HG03520 (cell line): ENCODE measurements at regions not wholly inside any gene's neighbourhood (a gene's known extent, or its start where the extent isn't known, plus 50 kb on each side); places are given as distances from the start of the nearest gene placed in this dataset.
"Not testable (repeated sequence)": the region's sequence is repeated elsewhere in the genome, so short reads cannot be mapped to it uniquely, and the experiment has no call there.

Source experiments
- ATAC-seq: cut with Tn5 transposase; IDR thresholded peaks from one replicate; pipeline ENCODE4 v1.9.1; 2021; ENCODE audit warnings: mild to moderate bottlenecking, moderate library complexity; ENCODE audit not compliant: unreplicated experiment

DNA sequence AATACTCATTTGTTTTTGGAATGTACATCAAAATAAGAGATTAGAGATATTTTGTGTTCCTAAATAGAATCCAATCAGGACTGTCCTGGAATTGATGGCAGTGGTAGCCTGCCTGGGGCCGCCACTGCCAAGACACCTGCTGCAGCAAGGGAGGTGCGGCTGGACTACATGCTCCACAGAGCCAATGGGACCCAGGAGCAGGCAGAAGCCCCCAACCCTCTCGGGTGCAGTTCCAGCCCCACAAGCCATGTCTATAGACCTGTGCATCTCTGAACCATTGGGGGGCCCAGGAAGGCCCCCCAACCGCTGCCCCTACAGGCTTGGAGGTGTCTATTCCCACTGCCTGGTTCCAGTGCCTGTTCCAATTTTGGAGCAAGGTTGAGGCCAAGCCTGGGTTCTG is 1524.3 kb downstream of the PCDH18 start:
- ATAC-seq: no peak

DNA sequence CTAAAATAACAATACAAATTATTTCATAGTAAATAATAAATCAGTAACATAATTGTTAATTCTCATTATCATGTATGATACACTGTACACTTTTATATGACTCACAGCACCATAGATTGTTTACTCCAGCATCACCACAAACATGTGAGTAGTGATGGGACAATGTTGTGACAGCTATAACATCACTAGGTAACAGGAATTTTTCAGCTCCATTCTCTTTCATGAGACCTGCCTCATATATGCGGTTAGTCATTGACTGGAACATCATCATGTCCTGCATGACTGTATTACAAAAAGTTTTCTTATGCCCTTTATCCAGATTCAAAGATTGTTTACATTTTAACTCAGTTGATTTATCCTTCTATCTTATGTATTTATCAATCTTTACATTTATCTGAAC is 1530.0 kb downstream of the PCDH18 start:
- ATAC-seq: no peak

DNA sequence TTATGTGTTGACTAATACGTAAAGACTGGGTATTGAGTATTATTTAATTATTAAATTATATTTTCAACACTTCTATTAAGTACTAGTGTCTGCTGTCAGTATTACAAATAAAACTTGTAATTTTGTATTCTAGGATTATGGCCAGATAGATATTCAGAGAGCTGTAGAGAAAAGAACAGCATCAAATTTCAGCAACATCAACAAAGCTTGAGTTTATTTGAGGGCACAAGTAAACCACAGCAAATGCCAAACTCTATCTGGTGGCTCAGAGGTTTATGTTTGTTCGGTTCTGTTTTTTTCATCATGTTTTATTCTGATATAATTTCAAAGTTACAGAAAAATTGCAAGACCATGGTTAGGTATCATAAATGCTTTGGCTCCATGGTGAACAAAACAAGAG is 1530.5 kb downstream of the PCDH18 start:
- no peak for ATAC-seq

DNA sequence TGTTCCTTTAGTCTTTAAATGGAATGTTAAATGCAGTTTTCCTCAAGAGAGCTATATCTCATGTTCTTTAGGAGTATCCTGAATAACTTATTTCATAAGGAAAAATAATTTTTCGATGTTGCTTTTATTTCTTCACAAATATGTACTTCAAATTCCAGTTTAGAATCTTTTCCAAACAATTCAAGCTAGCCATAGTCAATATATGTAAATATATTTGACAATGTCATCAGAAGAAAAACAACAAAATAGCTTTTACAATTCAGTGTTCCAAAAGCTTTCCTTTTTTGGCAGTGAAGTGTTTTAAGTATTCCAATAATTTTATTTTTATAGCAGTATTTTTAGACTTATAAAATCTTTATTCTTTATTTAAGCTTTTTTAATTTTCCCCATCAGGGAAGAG is 1532.0 kb downstream of the PCDH18 start:
- ATAC-seq: no peak

DNA sequence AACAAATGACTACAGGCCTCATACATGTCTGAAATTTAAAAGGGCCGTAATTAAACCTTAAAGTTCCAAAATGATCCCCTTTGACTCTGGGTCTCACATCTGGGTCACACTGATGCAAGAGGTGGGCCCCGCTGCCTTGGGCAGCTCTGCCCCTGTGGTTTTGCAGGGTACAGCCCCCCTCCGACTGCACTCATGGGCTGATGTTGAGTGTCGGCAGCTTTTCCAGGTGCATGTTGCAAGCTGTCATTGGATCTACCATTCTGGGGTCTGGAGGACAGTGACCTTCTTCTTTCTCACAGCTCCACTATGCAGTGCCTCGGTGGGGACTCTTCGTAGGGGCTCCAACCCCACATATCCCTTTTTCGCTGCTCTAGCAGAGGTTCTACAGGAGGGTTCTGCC is 1537.9 kb downstream of the PCDH18 start:
- no peak for ATAC-seq

DNA sequence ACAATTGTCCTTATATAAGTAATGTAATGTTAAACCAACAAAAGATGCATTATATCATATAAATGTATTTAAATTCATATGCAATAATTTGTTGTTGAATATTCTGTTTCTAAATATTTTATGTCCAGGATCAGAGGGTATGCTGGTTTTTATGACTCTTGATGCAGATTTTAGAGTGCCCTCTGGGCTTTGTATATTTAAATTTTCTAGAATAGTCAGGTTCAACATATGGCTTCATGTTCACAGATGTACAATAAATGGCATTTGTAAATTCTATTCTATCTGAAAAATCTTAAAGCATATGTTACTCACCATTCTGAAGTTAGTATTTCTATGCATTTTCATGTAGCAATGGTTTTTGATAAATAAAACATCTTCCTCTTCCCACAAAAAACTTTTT is 1555.4 kb downstream of the PCDH18 start:
- ATAC-seq: no peak

DNA sequence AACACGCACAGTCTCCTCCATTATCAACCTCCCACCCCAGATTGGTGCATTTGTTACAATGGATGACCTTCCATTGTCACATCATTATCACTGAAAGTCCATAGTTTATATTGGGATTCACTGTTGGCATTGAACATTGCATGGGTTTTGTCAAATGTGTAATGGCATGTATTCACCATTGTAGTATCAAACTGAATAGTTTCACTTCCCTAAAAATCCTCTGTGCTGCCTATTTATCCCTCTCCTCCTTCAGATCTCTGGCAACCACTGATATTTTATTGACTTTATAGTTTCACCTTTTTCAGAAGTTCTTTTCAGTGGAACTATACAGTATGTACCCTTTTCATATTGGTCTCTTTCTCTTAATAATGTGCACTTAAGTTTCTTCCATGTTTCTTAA is 1565.4 kb downstream of the PCDH18 start:
- no peak for ATAC-seq

DNA sequence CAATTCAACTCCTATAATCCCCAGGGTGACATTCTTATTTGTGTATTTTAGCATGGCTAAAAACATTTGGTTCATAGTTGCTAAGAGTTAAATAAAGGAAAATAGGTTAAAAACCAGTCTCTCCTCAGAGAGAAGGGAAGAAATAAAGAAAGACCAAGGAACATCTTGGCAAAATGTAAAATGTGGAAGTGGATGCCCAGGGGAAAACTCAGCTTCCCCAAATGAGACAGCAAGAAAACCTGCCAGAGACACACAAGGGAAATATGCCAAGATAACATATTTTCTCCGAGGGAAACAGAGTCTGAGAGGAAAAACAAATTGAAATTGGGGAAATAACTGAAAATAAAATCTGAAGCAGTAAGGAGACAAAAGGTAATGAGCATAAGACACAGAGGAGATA is 1569.3 kb downstream of the PCDH18 start:
- ATAC-seq: no peak

DNA sequence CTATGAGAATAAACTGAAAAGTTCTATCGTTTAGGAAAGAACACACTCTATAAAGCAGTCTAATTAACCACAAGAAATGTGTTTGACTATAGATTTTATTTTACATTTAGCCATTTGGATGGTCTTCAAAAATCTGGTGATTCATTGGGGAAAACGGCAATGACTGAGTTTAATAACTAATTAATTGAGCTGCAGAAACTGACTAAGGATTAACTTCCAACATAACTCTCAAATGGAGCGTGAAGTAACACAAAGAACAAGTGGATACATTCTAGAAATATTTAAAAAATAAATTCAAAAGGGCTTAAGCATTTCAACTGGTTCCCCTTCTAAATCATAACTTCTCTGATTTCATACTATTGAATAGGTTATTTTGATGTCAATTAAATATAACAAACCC is 1582.4 kb downstream of the PCDH18 start:
- ATAC-seq: no peak

DNA sequence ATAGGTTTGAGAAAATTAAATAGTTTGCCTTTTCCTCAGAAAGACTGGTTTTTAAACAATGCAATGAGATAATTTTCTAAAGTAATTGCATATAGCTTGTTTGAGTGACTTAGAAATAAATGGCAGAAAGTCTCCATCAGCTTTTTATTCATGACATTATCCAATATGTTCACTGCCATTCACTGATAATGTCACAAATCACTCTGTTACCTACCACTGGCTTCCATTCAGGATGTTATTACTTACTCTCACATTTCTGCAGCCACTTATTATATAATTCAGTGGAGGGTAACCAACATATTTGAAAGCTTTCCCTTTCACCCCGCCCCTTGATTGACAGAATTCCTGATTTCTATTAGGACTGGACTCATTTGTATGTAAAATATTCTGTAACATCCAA is 1583.5 kb downstream of the PCDH18 start:
- no peak for ATAC-seq

DNA sequence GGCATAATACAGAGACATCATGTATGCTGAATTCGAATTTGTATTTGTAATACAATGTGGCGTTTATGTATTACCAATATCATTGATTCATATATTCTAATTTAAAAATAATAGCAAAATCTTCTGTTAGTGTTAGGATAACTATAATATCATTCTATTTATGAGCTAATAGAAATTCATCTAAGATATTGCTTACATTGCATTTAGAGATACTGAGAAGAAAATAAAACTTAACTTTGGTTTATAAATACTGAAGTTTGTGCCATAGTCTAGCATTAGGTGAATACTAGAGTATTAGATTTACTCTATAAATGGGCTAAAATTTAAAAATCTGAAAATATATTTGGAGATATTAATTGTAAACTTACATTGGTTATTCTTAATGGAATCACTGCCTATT is 1590.6 kb downstream of the PCDH18 start:
- no peak for ATAC-seq

DNA sequence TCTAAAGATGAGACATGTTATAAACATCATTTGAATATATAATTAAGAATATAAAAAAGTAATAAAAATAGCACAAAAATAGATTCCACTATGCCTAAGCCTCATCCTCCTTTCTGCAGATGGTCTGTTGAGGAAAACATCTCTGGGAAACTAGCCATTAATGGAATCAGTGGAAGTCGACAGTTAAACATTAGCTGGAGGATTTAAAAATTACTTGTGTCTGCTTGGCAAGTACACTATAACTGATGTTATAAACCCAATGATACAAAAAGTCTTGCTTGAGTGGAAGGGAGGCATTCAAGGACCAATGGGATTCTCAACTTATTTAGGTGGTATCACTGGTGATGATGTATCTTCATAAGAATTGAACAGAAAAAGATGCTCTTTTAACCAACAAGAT is 1598.3 kb downstream of the PCDH18 start:
- no peak for ATAC-seq

DNA sequence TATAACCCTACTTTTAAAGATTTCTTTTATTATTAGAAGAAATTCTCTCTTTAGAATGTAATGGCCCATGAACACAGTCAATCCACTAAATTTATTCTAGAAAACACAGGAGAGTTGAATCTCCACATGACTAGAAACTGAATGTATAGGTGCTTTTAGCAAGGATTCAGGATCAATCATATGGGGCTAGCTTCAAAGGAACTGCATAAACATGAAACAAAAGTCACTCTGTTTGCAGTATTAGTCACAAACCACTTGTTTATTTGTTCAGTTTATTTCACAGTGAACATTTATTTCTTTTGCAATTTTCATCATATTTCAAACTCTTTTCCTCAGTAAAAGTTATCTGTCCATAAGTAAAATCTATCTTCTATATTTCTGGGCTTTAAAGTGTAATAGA is 1604.6 kb downstream of the PCDH18 start:
- no peak for ATAC-seq

DNA sequence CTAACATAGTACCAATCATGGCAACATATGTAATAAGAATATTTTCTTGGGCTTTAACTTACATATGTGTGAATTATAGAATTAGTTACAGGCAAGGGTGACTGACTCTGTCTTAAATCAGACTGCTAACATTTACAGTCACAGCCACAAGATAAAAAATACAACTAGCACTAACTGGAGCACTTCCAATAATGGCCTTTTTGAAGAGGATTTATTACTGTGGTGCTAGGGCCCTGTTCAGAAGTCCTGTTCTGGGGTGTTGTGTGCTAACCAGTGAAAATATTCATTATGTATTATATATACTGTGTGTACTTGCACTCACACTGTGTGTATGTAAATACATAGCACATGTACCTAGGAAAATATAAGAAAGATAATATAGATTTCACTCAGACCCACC is 1611.2 kb downstream of the PCDH18 start:
- ATAC-seq: no peak

DNA sequence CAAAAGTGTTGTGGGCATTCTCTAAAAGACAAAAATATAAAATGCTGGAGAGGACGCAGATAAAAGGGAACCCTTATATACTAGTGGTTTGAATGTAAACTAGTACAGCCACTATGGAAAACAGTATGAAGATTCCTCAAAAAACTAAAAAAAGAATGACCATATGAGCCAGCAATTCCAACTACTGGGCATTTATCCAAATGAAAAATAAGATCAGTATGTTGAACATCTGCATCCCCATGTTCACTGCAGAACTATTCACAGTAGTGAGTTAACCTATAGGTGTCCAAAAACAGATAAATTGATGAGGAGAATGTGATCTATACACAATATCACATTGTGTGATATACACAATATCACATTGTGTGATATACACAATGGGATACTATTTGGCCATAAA is 1615.3 kb downstream of the PCDH18 start:
- no peak for ATAC-seq

DNA sequence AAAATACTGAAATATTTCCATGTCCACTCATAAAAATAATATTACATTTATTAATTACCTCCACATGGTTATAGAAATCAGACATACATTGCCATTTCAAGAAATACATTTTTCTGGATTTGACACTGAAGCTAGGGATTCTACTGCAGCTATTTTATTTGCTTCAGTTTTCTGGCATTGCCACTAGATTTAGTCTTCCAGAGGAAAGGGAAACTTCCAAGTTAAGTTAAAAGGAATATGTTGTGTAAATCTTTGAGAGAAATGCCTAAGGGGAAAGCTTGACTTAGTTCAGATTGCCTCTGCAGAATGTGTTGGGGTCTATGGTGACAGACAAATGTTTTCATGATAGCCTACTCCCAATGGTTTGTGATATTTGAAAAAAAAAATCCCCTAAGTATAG is 1631.3 kb downstream of the PCDH18 start:
- ATAC-seq: no peak

DNA sequence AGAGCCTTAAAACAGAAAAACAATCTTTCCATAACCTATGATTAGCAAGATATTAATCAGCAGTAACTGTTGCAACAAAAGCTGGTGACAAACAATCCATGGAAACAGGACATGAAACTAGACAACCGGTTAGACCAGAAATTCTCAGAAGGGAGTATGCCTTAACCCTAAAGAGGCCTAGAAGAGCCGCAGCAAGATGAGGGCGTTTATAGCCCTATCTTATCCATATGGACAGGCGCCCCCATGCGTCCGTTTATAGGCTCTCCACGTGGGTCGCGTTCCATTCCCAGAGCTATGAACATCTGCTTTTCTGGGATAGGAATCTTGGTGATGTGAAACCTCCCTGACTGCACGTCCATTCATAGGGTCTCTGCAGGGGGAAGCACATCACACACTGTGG is 1662.7 kb upstream of the PABPC4L start:
- not testable (repeated sequence) for ATAC-seq

DNA sequence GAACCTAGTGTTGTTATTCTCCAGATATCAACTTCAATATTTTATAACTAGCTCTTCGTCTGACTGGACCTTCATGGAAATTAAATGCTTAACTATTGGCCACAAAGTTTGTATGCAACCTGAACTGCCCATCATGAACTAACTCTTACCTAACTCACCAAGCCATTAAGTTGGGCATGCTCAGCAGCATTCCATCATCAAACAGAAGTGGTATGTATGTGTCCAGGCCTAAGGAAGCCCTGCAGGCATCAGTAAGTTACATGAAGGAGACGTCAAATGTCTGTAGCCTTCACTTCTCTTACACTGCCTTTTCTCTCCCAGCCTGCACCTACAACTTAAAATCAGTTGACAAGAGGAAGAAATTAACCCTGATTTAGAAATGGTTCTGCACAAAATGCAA is 1639.2 kb upstream of the PABPC4L start:
- no peak for ATAC-seq

DNA sequence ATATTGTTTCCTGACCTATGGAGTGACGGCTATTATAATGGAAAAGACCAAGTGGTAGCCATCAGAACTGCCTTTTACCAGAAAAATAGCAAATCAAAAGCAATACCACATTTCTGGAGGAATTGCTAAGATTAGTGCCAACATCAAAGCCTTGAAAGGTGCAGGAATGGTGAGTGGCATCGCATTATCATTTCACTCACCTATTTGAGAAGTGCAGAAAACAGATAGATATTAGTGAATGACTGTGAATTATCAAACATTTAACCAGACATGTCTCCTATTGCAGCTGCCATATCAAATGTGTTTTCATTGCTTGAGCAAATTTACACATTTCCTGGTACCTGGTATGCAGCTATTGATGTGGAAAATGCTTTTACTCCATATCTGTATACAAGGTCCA is 1638.1 kb upstream of the PABPC4L start:
- no peak for ATAC-seq

DNA sequence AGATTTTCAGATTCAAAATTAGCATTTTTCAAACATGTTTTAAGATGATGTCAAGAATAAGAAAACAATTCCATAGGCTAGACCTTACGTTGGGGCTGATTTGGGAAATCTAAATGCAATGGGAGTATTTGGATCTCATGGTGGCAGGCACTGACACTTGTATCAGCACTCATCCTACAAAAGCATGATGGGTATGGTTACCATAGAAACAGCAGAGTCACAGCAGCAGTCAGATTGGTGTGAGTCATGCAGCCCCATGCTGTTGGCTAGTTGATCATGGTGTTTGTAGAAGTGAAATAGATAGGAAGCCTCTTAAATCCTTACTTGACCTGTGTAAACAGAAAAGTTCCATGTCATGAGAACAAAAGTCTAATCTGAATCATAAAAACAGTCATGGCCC is 1637.3 kb upstream of the PABPC4L start:
- no peak for ATAC-seq

DNA sequence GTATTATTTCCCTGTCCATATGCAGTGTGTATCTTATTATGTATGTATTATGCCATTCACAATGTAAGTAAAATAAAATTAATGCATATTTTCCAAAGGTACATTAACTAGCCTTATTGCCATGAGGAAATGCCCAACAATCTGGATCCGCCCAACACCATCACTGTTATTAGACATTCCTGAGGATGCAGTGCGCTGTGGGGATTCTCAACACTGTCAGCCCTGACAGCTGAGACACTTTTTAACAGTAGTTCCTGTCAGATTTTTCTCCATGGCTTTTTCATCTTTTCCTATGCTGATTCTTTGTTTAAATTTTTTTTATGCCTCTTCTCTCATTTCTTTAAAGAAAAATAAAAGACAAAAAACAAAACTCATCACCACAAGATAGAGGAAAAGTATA is 1632.9 kb upstream of the PABPC4L start:
- no peak for ATAC-seq

DNA sequence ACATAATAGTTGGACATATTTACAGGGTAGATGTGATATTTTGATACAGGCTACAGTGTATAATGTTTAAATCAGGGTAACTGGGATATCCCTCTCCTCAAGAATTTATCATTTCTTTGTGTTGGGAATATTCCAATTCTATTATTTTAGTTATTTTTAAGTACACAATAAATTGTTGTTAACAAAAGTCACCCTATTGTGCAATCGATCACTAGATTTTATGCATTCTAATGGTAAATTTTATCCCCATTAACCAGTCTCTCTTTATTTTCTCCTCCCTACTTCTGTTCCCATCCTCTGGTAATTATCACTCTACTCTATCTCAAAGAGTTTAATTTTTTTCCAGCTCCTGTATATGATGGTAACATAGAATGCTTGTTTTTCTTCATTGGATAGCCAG is 1631.9 kb upstream of the PABPC4L start:
- no peak for ATAC-seq

DNA sequence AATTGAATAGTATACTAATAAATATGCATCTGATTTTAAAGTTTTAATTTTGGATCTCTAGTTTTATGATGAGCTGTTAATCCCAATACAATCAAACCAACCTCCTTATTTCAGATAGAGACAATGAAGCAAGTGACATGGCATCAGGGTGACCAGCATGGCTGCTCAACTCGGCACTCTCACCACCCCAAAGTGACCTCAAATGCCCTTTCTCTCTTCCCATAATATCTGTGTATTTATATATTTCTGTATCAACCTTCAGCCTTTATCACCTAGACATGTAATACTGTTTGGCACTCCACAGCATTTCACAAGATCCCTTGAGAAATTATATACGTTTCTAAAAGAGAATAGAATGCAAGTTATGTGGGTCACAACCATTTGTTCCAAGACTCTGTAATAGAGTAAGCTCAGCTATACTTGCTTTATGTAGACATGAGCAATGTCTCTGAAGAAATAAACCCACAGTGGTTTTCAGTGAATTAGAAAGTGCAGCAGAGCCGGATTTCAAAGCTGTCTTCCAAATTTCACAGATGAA is 1623.2 kb upstream of the PABPC4L start:
- no peak for ATAC-seq

DNA sequence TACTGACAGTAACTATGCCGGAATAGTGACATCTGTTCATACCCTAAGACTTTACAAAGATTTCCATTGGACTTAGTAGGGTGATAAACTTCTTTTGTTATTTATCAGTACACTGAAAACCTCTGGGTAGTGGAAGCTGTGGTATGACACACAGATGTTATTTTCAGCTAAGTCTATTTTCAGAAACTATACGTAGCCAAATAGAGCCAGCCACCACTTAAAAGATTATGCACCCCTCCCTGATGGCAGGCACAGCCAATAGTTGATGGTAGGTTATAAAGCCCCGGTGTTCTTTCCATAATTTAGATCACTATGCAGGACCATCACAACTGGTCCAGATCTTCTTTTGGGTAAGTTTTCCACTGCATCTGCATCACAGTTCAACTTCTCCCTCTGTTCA is 1603.2 kb upstream of the PABPC4L start:
- ATAC-seq: no peak
